Suprapubic skin (tissue), 2 donors: ENCODE measurements at regions not wholly inside any gene's neighbourhood (a gene's known extent, or its start where the extent isn't known, plus 50 kb on each side); places are given as distances from the start of the nearest gene placed in this dataset.

Experiments
- EP300 ChIP-seq: sonication (generic); formaldehyde crosslinking; IDR thresholded peaks from one replicate; pipeline ENCODE4 v1.6.1; 2017; ENCODE audit warnings: antibody characterized with exemption
- POLR2A ChIP-seq, 2 donors: fragments of 450-650 bp; IDR thresholded peaks; one replicate each; pipeline ENCODE4 v1.6.1; 2017; ENCODE audit warnings: antibody characterized with exemption in 2 of 2, mild to moderate bottlenecking in 2 of 2, moderate library complexity in 2 of 2

GRCh38 chr6:131443014-131443413, 130.0 kb upstream of the ARG1 start:
- TF ChIP-seq EP300 (no peak), POLR2A (IDR thresholded peaks at IDR 0.05) (no peak)
